Astrocyte (in vitro differentiated cells and primary cell): ENCODE measurements at regions not wholly inside any gene's neighbourhood (a gene's known extent, or its start where the extent isn't known, plus 50 kb on each side); places are given as distances from the start of the nearest gene placed in this dataset.

Experiments used
- DNase-seq: peaks from one replicate; pipeline ENCODE4 v3.0.0-alpha.2; 2010; ENCODE audit warnings: low read depth
- FAIRE-seq: peaks from 2 replicates; lab custom pipeline; 2011; peaks lifted over from hg19 to GRCh38; lab: Jason Lieb, UNC
- H2AFZ ChIP-seq: 2 replicates; pipeline ENCODE4 v1.6.0; 2012; ENCODE audit warnings: low read depth, low read length, inconsistent platforms
- H3K27ac ChIP-seq: 2 replicates; pipeline ENCODE4 v1.5.1; 2011; ENCODE audit warnings: low read depth, low read length, inconsistent platforms
- H3K27me3 ChIP-seq: 2 replicates; pipeline ENCODE4 v1.6.0; 2011; ENCODE audit warnings: low read length, inconsistent platforms; ENCODE audit not compliant: insufficient read depth
- H3K36me3 ChIP-seq: 2 replicates; pipeline ENCODE4 v1.5.1; 2011; ENCODE audit warnings: low read length, inconsistent platforms; ENCODE audit not compliant: insufficient read depth
- H3K4me1 ChIP-seq: 2 replicates; pipeline ENCODE4 v1.5.1; 2011; ENCODE audit warnings: low read length, inconsistent platforms; ENCODE audit not compliant: insufficient read depth
- H3K4me2 ChIP-seq: 2 replicates; pipeline ENCODE4 v1.6.0; 2012; ENCODE audit warnings: low read length, inconsistent platforms
- H3K4me3 ChIP-seq: 2 replicates; pipeline ENCODE4 v1.5.1; 2011; ENCODE audit warnings: low read depth, mild to moderate bottlenecking, low read length, inconsistent platforms; ENCODE audit not compliant: insufficient read depth
- H3K79me2 ChIP-seq: 2 replicates; pipeline ENCODE4 v1.6.0; 2012; ENCODE audit warnings: mild to moderate bottlenecking, low read length, inconsistent platforms; ENCODE audit not compliant: insufficient read depth
- H3K9ac ChIP-seq: 2 replicates; pipeline ENCODE4 v1.6.0; 2012; ENCODE audit warnings: mild to moderate bottlenecking, low read length, inconsistent platforms
- H3K9me3 ChIP-seq: 2 replicates; pipeline ENCODE4 v1.5.1; 2012; ENCODE audit warnings: low read depth, mild to moderate bottlenecking, low read length, inconsistent platforms; ENCODE audit not compliant: insufficient read depth
- H4K20me1 ChIP-seq: 2 replicates; pipeline ENCODE4 v1.6.0; 2012; ENCODE audit warnings: low read length, inconsistent platforms; ENCODE audit not compliant: insufficient read depth
- H3K27ac Mint-ChIP-seq: one replicate; pipeline ENCODE4 v1.8.0; 2021; ENCODE audit warnings: mild to moderate bottlenecking, mixed read lengths; ENCODE audit not compliant: unreplicated experiment
- H3K27me3 Mint-ChIP-seq: one replicate; pipeline ENCODE4 v1.8.0; 2021; ENCODE audit warnings: low read depth, mixed read lengths; ENCODE audit not compliant: unreplicated experiment
- H3K36me3 Mint-ChIP-seq: one replicate; pipeline ENCODE4 v1.8.0; 2021; ENCODE audit warnings: low read depth, mixed read lengths; ENCODE audit not compliant: unreplicated experiment
- H3K4me1 Mint-ChIP-seq: one replicate; pipeline ENCODE4 v1.8.0; 2021; ENCODE audit warnings: low read depth, mixed read lengths; ENCODE audit not compliant: unreplicated experiment
- H3K4me3 Mint-ChIP-seq: one replicate; pipeline ENCODE4 v1.8.0; 2021; ENCODE audit warnings: mild to moderate bottlenecking, moderate library complexity, mixed read lengths; ENCODE audit not compliant: unreplicated experiment
- H3K9me3 Mint-ChIP-seq: one replicate; pipeline ENCODE4 v1.8.0; 2021; ENCODE audit warnings: mild to moderate bottlenecking, mixed read lengths; ENCODE audit not compliant: unreplicated experiment
- EZH2 ChIP-seq: IDR thresholded peaks from 2 replicates; pipeline ENCODE4 v1.6.1; 2012; ENCODE audit warnings: mild to moderate bottlenecking, low read length, inconsistent platforms; ENCODE audit not compliant: insufficient read depth
- TF ChIP-seq, protein P1 (sequence below): IDR thresholded peaks from 2 replicates; pipeline ENCODE4 v1.5.1; 2011; ENCODE audit warnings: low read depth, mild to moderate bottlenecking, inconsistent platforms, low read length, moderate library complexity; ENCODE audit not compliant: insufficient read depth

- H3K27ac ChIP-seq = no peak overlapping the region
- DNase-seq = no peak
- H3K27me3 ChIP-seq = no peaks in the 10 kb centered on the region
- H2AFZ ChIP-seq = no peak overlapping the region
- Mint-ChIP-seq H3K9me3 (no peaks in the 10 kb centered on the region), H3K27ac (no peak overlapping the region), H3K36me3 (no peaks in the 10 kb centered on the region), H3K27me3 (peaks cover 33% of the 10 kb centered on the region), H3K4me1 (peaks cover 16% of the 10 kb centered on the region), H3K4me3 (no peak overlapping the region)
- TF ChIP-seq, protein P1, sequence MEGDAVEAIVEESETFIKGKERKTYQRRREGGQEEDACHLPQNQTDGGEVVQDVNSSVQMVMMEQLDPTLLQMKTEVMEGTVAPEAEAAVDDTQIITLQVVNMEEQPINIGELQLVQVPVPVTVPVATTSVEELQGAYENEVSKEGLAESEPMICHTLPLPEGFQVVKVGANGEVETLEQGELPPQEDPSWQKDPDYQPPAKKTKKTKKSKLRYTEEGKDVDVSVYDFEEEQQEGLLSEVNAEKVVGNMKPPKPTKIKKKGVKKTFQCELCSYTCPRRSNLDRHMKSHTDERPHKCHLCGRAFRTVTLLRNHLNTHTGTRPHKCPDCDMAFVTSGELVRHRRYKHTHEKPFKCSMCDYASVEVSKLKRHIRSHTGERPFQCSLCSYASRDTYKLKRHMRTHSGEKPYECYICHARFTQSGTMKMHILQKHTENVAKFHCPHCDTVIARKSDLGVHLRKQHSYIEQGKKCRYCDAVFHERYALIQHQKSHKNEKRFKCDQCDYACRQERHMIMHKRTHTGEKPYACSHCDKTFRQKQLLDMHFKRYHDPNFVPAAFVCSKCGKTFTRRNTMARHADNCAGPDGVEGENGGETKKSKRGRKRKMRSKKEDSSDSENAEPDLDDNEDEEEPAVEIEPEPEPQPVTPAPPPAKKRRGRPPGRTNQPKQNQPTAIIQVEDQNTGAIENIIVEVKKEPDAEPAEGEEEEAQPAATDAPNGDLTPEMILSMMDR = no peak
- no peak for TF ChIP-seq EZH2
- no peaks in the 10 kb centered on the region for H3K4me1 ChIP-seq
- no peak overlapping the region for H3K4me3 ChIP-seq
- H3K36me3 ChIP-seq = no peaks in the 10 kb centered on the region
- no peak overlapping the region for H3K4me2 ChIP-seq
- no peaks in the 10 kb centered on the region for H4K20me1 ChIP-seq
- no peaks in the 10 kb centered on the region for H3K79me2 ChIP-seq
- no peak overlapping the region for H3K9ac ChIP-seq
- no peak for FAIRE-seq
- H3K9me3 ChIP-seq = no peaks in the 10 kb centered on the region
These were observed 208.0 kb upstream of the EXOC2 start for GRCh38 chr6:900716-901605.

DNA sequence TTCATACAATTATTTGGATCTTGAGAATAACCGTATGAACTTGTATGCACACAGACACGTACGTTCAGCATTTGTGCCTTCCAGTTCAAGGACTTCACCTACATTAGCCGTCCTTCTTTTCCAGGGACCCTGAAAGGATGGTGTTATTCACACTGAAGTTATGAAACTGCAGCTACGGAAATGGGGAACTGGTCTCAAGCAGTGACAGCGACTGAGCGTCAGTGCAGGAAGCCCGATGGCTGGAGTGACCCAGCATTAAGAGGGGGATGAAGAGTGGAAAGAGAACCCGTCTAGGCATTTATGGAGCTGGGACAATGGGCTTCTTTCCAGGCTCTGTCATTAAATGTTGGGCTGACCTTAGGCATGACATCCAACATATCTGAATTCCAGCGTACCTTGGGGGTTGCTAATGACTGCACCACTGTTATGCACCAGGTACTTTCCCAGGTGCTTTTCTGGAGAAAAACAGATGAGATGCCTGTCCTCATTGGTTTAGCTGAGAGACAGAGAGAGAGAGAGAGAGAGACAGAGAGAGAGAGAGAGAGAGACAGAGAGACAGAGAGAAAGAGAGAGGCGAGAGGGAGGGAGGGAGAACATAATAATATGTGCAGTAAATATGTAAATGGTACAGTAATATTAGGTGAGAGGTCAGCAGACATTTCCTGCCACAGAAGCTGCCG is 204.7 kb upstream of the EXOC2 start:
- H3K4me1 ChIP-seq = no peaks in the 10 kb centered on the region
- H3K4me3 Mint-ChIP-seq = no peak overlapping the region
- peaks cover 8% of the 10 kb centered on the region for H3K4me1 Mint-ChIP-seq
- peaks cover 40% of the 10 kb centered on the region for H3K27me3 Mint-ChIP-seq
- H3K4me3 ChIP-seq = no peak overlapping the region
- DNase-seq (no peak), FAIRE-seq (no peak)
- H3K27ac Mint-ChIP-seq = no peak overlapping the region
- no peaks in the 10 kb centered on the region for H3K9me3 Mint-ChIP-seq
- no peaks in the 10 kb centered on the region for H3K79me2 ChIP-seq
- no peak overlapping the region for H3K27ac ChIP-seq
- no peaks in the 10 kb centered on the region for H4K20me1 ChIP-seq
- H3K9me3 ChIP-seq = no peaks in the 10 kb centered on the region
- TF ChIP-seq, protein P1 = no peak
- no peak for TF ChIP-seq EZH2
- no peak overlapping the region for H2AFZ ChIP-seq
- H3K27me3 ChIP-seq = no peaks in the 10 kb centered on the region
- no peaks in the 10 kb centered on the region for H3K36me3 ChIP-seq
- no peak overlapping the region for H3K9ac ChIP-seq
- H3K36me3 Mint-ChIP-seq = no peaks in the 10 kb centered on the region
- no peak overlapping the region for H3K4me2 ChIP-seq
